ENCODE measurements at regions not wholly inside any gene's neighbourhood (a gene's known extent, or its start where the extent isn't known, plus 50 kb on each side); places are given as distances from the start of the nearest gene placed in this dataset.

DNA sequence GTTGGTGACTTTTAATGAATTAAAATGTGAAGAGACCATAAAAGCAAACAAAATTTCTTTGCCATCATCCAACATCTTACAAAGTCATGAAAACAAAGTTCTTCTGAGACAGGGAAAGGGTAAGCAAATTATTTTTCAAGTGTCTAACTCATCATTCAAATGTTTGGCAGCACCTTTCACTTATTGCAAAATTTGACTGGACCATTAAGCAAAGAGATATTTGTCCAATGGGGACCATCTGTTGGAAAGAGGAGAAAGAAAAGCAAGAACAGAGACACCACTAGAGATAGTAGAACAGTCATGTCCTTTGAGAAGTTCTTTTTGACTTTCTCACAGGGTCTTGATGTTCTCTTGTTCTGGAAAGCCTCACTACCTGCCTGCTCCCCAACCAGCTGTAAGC is 330.1 kb downstream of the PAPSS1 start:
- Histone ChIP-seq H3K9me3 (ENCODE audit: low read depth, low read length, poor library complexity, severe bottlenecking) (no peaks in the 10 kb centered on the region), H3K4me3 (ENCODE audit: low read depth, low read length, poor library complexity, severe bottlenecking) (no peak overlapping the region), H3K27me3 (replicated peaks; ENCODE audit: insufficient read depth, low read depth, low read length, poor library complexity) (no peaks in the 10 kb centered on the region), H3K27ac (ENCODE audit: low read depth, low read length, poor library complexity, severe bottlenecking) (peak overlapping the region; percentile 81), H3K36me3 (ENCODE audit: insufficient read depth, low read length, poor library complexity, severe bottlenecking) (no peaks in the 10 kb centered on the region), H3K4me1 (ENCODE audit: insufficient read depth, low read length, poor library complexity, severe bottlenecking) (peaks cover 52% of the 10 kb centered on the region)
- ChIA-PET CTCF (no interaction called here), POLR2A (ENCODE audit: low non-redundant PET) (no interaction called here)
- TF ChIP-seq, protein P1, sequence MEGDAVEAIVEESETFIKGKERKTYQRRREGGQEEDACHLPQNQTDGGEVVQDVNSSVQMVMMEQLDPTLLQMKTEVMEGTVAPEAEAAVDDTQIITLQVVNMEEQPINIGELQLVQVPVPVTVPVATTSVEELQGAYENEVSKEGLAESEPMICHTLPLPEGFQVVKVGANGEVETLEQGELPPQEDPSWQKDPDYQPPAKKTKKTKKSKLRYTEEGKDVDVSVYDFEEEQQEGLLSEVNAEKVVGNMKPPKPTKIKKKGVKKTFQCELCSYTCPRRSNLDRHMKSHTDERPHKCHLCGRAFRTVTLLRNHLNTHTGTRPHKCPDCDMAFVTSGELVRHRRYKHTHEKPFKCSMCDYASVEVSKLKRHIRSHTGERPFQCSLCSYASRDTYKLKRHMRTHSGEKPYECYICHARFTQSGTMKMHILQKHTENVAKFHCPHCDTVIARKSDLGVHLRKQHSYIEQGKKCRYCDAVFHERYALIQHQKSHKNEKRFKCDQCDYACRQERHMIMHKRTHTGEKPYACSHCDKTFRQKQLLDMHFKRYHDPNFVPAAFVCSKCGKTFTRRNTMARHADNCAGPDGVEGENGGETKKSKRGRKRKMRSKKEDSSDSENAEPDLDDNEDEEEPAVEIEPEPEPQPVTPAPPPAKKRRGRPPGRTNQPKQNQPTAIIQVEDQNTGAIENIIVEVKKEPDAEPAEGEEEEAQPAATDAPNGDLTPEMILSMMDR (conservative IDR thresholded peaks at IDR 0.05; ENCODE audit: low read depth, low read length): no peak
- no peak for TF ChIP-seq EZH2 (IDR thresholded peaks at IDR 0.05; ENCODE audit: borderline replicate concordance, low read depth, low read length, poor library complexity, severe bottlenecking)
- DNase-seq (ENCODE audit: low spot score): no peak
- intact Hi-C loops (cut with micrococcal nuclease; ENCODE audit: unreplicated experiment): loop anchor here (2.0 to 10.0 kb wide), 4 partner anchors 129 to 353 kb away; partner anchors contain the start of gene DKK2
- BruUV-seq (replicated peaks): no TSS peak

DNA sequence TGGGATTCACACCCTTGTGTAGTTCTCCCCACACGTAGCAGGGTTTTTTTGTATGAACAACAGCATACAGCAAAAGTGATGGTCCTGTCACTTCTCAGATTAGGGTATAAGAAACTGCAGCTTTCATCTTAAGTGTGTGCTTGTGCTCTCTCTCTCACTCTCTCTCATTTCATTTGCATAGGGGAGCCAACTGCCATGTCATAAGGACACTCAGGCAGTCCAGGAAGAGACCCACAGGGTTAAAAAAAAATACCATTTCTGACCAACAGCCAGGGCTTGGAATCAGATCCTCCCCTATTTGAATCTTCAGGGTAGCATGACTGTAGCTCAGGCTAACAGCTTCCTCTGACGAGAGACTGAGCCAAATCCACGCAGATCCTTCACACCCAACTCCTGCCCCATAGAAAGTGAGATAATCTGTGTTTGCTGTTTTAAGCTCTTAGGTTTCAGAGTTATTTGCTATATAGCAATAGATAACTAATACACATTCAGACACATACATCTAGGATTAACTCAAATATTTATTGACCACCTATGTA is 331.2 kb downstream of the PAPSS1 start:
- no peak for TF ChIP-seq EZH2 (IDR thresholded peaks at IDR 0.05; ENCODE audit: borderline replicate concordance, low read depth, low read length, poor library complexity, severe bottlenecking)
- TF ChIP-seq, protein P1 (conservative IDR thresholded peaks at IDR 0.05; ENCODE audit: low read depth, low read length): no peak
- no peak for DNase-seq (ENCODE audit: low spot score)
- Histone ChIP-seq H3K4me1 (ENCODE audit: insufficient read depth, low read length, poor library complexity, severe bottlenecking) (peaks cover 48% of the 10 kb centered on the region), H3K4me3 (ENCODE audit: low read depth, low read length, poor library complexity, severe bottlenecking) (no peak overlapping the region), H3K27ac (ENCODE audit: low read depth, low read length, poor library complexity, severe bottlenecking) (peak overlapping the region; percentile 81), H3K36me3 (ENCODE audit: insufficient read depth, low read length, poor library complexity, severe bottlenecking) (no peaks in the 10 kb centered on the region), H3K27me3 (replicated peaks; ENCODE audit: insufficient read depth, low read depth, low read length, poor library complexity) (no peaks in the 10 kb centered on the region), H3K9me3 (ENCODE audit: low read depth, low read length, poor library complexity, severe bottlenecking) (no peaks in the 10 kb centered on the region)
- ChIA-PET POLR2A (ENCODE audit: low non-redundant PET) (interaction anchor here (0.6 to 0.7 kb wide), 2 partner anchors 109 to 352 kb away, joined by 4 to 6 read pairs; partner anchors contain the start of gene DKK2), CTCF (no interaction called here)
- no TSS peak for BruUV-seq (replicated peaks)
- intact Hi-C loops (cut with micrococcal nuclease; ENCODE audit: unreplicated experiment): loop anchor here (10.0 kb wide), 2 partner anchors 276 to 346 kb away; no protein-coding TSS in a partner anchor

GRCh38 chr4:107380836-107381438 is 339.1 kb downstream of the PAPSS1 start:
- peaks cover 37% of the 10 kb centered on the region for H3K4me1 ChIP-seq (ENCODE audit: insufficient read depth, low read length, poor library complexity, severe bottlenecking)
- BruUV-seq (replicated peaks): no TSS peak
- TF ChIP-seq EZH2 (IDR thresholded peaks at IDR 0.05; ENCODE audit: borderline replicate concordance, low read depth, low read length, poor library complexity, severe bottlenecking): no peak
- TF ChIP-seq, protein P1 (conservative IDR thresholded peaks at IDR 0.05; ENCODE audit: low read depth, low read length): peak; percentile 62
- peak; percentile 75 for DNase-seq (ENCODE audit: low spot score)
- intact Hi-C loops (cut with micrococcal nuclease; ENCODE audit: unreplicated experiment): loop anchor here (10.0 kb wide), 2 partner anchors 284 to 354 kb away; no protein-coding TSS in a partner anchor
- H3K9me3 ChIP-seq (ENCODE audit: low read depth, low read length, poor library complexity, severe bottlenecking): no peaks in the 10 kb centered on the region
- ChIA-PET POLR2A (ENCODE audit: low non-redundant PET) (no interaction called here), CTCF (interaction anchor here (0.6 to 1.1 kb wide), 4 partner anchors 10 to 345 kb away, joined by 3 to 5 read pairs (median 4); partner anchors contain the start of gene DKK2)
- H3K27ac ChIP-seq (ENCODE audit: low read depth, low read length, poor library complexity, severe bottlenecking): peak overlapping the region; percentile 44
- H3K4me3 ChIP-seq (ENCODE audit: low read depth, low read length, poor library complexity, severe bottlenecking): no peak overlapping the region
- no peaks in the 10 kb centered on the region for H3K27me3 ChIP-seq (replicated peaks; ENCODE audit: insufficient read depth, low read depth, low read length, poor library complexity)
- no peaks in the 10 kb centered on the region for H3K36me3 ChIP-seq (ENCODE audit: insufficient read depth, low read length, poor library complexity, severe bottlenecking)

Measured in A673 (cell line).